HG03060 (cell line): ENCODE measurements at regions not wholly inside any gene's neighbourhood (a gene's known extent, or its start where the extent isn't known, plus 50 kb on each side); places are given as distances from the start of the nearest gene placed in this dataset.

Source experiments
- ATAC-seq: cut with Tn5 transposase; IDR thresholded peaks from one replicate; pipeline ENCODE4 v1.9.1; 2021; ENCODE audit warnings: low read depth, moderate number of reproducible peaks; ENCODE audit not compliant: unreplicated experiment

DNA sequence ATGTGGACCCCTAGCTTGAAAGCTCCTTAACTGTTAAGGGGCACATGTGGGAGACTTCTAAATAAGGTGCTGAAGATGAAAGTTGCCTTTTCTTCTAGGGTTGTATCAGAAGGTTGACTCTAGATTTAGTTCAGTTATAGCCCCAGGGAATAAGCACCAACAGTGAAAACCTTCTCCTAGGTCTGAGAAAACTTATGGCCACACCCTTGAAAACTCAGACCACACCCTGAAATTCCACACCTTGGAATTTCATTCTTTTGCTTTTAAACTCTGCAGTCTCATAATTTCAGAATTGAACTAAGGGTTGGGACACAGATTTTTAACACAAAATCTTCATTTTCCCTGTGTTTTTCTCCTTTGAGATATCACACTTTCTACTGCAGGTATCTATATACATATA is 355.8 kb upstream of the IL12A start:
- ATAC-seq, result no peak

DNA sequence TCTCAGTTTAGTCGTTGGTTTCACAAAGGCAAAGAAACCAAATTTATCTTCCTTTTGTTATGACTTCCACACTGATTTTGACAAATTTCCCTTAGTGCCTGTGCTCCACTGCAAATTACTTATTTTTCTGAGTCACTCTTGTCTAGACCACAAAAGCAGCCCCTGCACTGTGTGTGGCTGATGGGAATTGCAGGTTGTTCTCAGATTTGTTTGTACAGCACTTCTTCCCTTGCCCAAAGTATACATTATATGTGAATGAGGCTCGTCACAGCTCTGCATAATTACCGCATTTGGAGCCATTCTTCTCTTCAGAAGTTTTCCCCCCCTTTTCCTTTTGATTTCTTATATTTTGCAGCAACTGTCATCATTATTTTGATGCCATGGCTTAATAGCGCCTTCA is 354.2 kb upstream of the IL12A start:
- ATAC-seq, result no peak

DNA sequence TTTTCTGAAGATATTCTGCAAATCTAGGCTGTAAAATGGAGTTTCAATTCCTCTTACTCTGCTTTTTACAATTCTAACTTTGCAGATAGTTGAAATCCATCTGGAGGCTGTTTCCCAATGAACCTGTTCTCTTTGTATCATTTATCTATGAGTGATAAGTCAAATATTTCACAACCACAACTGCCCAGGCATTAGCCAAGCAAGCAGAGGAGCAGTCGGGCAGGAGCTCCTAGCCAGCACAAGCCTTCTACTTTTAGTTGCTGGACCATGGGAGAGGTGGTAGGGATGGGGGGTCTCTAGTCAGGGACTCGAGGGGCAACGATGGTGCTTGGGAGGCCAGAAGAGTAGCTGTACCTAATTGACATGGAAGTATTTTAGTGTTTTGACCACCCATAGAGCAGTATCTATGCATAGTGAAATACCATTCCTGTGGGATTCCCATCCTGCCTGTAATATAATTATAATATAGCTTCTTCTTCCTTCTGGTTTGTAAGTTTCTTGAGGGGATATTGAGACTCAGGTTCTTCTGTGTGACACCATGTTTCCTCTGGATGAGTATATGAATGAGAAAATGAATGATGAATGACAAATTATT is 353.5 kb upstream of the IL12A start:
- no peak for ATAC-seq

- ATAC-seq, result no peak
Measured at GRCh38 chr3:159637883-159638542, 350.6 kb upstream of the IL12A start.

GRCh38 chr3:159640225-159640624 is 348.4 kb upstream of the IL12A start:
- ATAC-seq, result no peak

- no peak for ATAC-seq
Measured at GRCh38 chr3:159643406-159643805, 345.2 kb upstream of the IL12A start.

- ATAC-seq, result no peak
Measured at GRCh38 chr3:159645874-159646273, 342.8 kb upstream of the IL12A start.

GRCh38 chr3:159649951-159650350 is 338.7 kb upstream of the IL12A start:
- ATAC-seq, result no peak

DNA sequence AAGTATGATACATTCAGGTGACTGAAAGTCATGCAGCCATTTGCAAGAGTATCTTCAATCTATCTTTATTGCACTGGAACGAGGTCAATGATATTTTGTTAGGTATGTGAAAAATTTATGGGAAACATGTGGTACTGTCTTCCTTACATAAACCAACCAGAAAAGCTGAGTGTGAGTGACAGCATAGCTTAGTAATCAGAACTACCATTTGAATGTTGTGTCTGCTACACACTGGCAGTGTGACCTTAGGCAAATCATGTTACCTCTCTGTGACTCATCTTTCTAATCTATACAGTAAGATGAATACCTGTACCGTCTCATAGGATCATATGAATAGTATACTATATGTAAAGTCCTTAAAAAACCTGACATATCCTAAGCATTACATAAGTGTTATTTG is 337.9 kb upstream of the IL12A start:
- ATAC-seq, result no peak

GRCh38 chr3:159652452-159652851 is 336.2 kb upstream of the IL12A start:
- ATAC-seq, result no peak

GRCh38 chr3:159654183-159655134 is 334.2 kb upstream of the IL12A start:
- no peak for ATAC-seq

DNA sequence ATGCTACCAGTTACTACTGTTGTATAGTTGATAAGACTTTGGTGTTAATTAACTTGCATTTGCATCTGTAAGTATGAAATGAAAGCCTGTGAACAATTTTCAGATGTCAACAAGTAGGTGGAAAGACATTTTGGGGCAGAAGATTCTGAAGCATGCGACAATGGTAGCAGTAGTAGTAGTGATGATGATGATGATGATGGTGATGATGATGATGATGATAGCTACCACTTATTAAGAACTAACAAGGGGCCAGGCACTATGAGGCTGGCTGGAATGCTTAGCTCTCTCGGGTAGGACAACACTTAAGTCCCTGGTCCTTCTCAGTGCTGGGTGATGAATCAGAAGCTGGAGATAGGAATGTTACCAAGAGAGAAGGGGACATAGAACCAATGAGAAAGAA is 333.4 kb upstream of the IL12A start:
- ATAC-seq, result no peak

DNA sequence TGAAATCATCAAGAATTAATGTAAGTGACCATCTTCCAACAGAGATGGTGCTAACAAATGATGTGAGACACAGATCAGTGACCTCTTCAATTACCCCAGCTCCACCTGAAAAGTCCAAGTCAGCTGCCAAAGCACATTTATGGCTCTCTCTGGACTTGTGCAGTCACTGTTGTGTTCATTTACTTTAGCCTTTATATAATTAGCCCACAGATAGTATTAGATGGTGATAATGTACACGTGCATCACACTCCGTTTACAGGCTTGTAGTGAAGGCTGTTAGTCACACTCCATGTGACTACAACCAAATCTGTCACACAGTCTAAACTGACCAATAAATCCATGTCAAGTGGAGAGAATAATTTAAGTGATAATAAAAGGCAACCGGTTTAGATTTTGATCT is 331.5 kb upstream of the IL12A start:
- ATAC-seq, result no peak

- no peak for ATAC-seq
Measured at GRCh38 chr3:159657629-159658028, 331.0 kb upstream of the IL12A start.

DNA sequence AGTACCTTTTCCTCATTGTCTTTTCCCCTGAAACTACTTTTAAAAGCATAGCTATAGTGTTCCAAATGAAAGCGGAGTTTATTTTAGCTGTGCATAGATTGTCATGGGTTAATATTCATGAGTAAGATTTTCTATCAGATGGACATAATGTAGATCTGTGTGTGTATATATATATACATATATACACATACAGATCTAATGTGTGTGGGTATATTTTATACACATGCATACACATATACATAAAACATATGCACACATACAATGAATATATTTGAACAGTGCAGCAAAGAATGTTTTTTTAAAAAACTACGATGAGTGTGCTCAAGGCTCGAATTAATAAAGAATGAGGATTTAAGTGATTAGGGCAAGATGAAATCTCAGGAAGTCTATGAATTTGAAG is 328.3 kb upstream of the IL12A start:
- no peak for ATAC-seq

- no peak for ATAC-seq
Measured at GRCh38 chr3:159660901-159661300, 327.7 kb upstream of the IL12A start.

DNA sequence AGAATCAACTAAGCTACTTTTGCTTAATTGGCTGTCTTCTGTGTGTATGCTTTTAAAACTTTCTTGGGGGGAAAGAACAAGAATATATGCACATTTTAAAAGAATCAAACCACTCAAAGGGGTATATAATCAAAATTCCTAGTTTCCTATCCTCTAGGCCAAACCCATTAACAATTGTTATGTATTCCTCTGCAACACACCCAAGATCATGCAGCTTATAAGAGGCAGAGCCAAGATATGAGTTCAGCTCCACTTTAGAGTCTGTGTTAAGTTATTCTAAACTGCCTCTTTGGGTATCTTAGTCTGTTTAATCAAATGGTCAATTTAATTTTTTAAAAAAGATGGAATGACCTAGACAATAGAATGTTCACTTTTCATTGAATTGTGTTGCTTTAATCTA is 326.1 kb upstream of the IL12A start:
- ATAC-seq, result no peak

GRCh38 chr3:159664006-159664405 is 324.6 kb upstream of the IL12A start:
- ATAC-seq, result no peak

- no peak for ATAC-seq
Measured at GRCh38 chr3:159664653-159665052, 324.0 kb upstream of the IL12A start.

DNA sequence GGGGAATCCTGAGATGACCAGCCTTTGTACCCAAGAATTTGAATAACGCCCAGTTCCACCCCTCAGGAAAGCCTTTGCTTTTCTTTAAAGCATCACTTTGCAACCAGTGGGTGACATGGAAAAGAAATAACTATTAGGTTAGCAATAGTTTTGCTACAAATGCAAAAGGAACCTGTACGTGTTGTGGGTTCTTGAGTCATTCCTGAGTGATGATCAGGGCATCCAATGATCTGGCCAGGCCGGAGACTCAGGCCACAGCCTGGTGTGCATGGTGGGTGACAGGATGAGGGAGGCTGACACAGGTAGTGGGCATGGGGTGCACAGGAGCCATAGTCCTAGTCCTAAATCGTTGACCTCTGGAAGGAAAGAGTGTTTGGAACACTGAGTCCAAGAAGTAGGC is 321.4 kb upstream of the IL12A start:
- no peak for ATAC-seq

DNA sequence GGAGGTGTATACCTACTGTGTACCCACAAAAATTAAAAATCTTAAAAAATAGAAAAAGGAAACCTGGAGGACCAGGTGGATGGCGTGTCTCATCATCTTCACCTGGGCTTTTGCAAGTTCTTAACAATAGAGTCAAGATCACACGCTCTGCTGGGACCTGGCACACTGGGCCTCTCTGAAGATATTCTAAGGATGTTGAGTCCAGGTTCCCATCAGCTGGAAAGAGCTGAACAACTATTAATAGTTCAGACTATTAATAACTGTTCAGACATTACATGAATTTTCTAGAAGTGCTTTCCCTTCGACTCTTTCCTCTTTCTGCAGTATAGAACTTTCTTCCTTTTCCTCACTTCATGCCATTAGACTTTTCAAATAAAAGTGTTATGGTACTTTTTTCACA is 320.2 kb upstream of the IL12A start:
- ATAC-seq, result no peak
